ENCODE measurements at regions not wholly inside any gene's neighbourhood (a gene's known extent, or its start where the extent isn't known, plus 50 kb on each side); places are given as distances from the start of the nearest gene placed in this dataset.

DNA sequence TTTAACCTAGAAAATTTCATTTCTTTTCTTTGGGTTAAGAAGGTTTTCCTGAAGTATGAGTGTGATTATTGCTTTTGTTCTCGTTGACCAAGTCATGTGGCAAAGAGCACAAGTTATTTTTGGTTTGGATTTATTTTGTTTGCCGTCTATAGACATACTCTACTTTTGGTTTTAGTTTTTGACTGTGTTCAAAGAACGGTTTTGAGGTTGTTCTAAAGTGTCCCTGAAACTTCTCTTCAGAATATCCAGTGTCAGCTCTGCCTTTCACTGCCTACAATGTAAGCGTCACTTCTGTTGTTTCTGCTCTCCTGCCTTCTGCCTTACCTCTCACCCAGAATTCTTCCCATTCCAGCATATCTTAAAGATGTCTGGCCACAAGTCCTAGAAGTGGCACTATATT is 812.2 kb downstream of the C4orf33 start:
- H3K36me3 Mint-ChIP-seq (ENCODE audit: insufficient read depth, unreplicated experiment), result no peaks in the 10 kb centered on the region
- Histone ChIP-seq H3K4me1 (no peaks in the 10 kb centered on the region), H3K9me3 (no peaks in the 10 kb centered on the region; the same call in 1 of the 2 replicates), H3K4me3 (ENCODE audit: low read depth, low read length) (no peak overlapping the region), H3K27me3 (replicated peaks; ENCODE audit: control insufficient read depth, insufficient read depth, low read length) (no peaks in the 10 kb centered on the region), H3K36me3 (ENCODE audit: control insufficient read depth, insufficient read depth, low read length) (no peaks in the 10 kb centered on the region)
- BruUV-seq (replicated peaks), result no TSS peak
- TF ChIP-seq, protein P1, sequence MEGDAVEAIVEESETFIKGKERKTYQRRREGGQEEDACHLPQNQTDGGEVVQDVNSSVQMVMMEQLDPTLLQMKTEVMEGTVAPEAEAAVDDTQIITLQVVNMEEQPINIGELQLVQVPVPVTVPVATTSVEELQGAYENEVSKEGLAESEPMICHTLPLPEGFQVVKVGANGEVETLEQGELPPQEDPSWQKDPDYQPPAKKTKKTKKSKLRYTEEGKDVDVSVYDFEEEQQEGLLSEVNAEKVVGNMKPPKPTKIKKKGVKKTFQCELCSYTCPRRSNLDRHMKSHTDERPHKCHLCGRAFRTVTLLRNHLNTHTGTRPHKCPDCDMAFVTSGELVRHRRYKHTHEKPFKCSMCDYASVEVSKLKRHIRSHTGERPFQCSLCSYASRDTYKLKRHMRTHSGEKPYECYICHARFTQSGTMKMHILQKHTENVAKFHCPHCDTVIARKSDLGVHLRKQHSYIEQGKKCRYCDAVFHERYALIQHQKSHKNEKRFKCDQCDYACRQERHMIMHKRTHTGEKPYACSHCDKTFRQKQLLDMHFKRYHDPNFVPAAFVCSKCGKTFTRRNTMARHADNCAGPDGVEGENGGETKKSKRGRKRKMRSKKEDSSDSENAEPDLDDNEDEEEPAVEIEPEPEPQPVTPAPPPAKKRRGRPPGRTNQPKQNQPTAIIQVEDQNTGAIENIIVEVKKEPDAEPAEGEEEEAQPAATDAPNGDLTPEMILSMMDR (IDR thresholded peaks at IDR 0.05; ENCODE audit: insufficient read depth in 1 of 2, low read depth in 1 of 2, low read length in 1 of 2, severe bottlenecking in 1 of 2, unreplicated experiment in 1 of 2), result no peak
- no peak for DNase-seq
- no peak overlapping the region for H3K27ac Mint-ChIP-seq (ENCODE audit: unreplicated experiment)
- intact Hi-C loops (cut with micrococcal nuclease; ENCODE audit: unreplicated experiment), result no loop called here
- H3K4me1 Mint-ChIP-seq (ENCODE audit: low read depth, unreplicated experiment), result no peaks in the 10 kb centered on the region
- H3K9me3 Mint-ChIP-seq (ENCODE audit: unreplicated experiment), result no peaks in the 10 kb centered on the region
- no peak overlapping the region for H3K4me3 Mint-ChIP-seq (ENCODE audit: unreplicated experiment)
- no peaks in the 10 kb centered on the region for H3K27me3 Mint-ChIP-seq (ENCODE audit: insufficient read depth, unreplicated experiment)
- CTCF ChIA-PET, result no interaction called here
- POLR2A ChIA-PET, result no interaction called here

DNA sequence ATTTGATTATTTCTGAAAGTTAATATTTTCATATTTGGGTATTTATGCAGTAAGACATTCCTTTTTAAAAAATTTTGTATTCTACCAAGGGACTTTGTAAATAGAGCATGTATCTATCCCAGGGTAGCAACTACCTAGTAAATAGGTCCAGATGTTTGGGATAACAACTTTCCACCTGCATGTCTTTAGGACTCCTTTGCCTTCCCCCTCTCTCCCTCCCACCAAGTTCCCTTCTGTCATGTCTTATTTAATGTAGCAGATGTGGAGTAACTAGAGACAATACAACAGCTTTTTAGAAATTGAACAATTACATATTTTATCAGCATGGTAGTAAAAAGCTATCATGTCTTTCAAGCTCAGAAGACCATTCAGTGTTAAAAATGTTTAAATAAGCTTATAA is 821.0 kb downstream of the C4orf33 start:
- no peak overlapping the region for H3K4me3 Mint-ChIP-seq (ENCODE audit: unreplicated experiment)
- no peaks in the 10 kb centered on the region for H3K4me1 Mint-ChIP-seq (ENCODE audit: low read depth, unreplicated experiment)
- TF ChIP-seq, protein P1 (IDR thresholded peaks at IDR 0.05; ENCODE audit: insufficient read depth in 1 of 2, low read depth in 1 of 2, low read length in 1 of 2, severe bottlenecking in 1 of 2, unreplicated experiment in 1 of 2), result no peak
- no peaks in the 10 kb centered on the region for H3K27me3 Mint-ChIP-seq (ENCODE audit: insufficient read depth, unreplicated experiment)
- H3K36me3 ChIP-seq (ENCODE audit: control insufficient read depth, insufficient read depth, low read length), result no peaks in the 10 kb centered on the region
- intact Hi-C loops (cut with micrococcal nuclease; ENCODE audit: unreplicated experiment), result no loop called here
- H3K36me3 Mint-ChIP-seq (ENCODE audit: insufficient read depth, unreplicated experiment), result no peaks in the 10 kb centered on the region
- H3K9me3 Mint-ChIP-seq (ENCODE audit: unreplicated experiment), result no peaks in the 10 kb centered on the region
- no peaks in the 10 kb centered on the region for H3K4me1 ChIP-seq
- no TSS peak for BruUV-seq (replicated peaks)
- H3K27ac Mint-ChIP-seq (ENCODE audit: unreplicated experiment), result no peak overlapping the region
- no peaks in the 10 kb centered on the region for H3K9me3 ChIP-seq
- ChIA-PET CTCF (no interaction called here), POLR2A (no interaction called here)
- H3K27me3 ChIP-seq (replicated peaks; ENCODE audit: control insufficient read depth, insufficient read depth, low read length), result no peaks in the 10 kb centered on the region
- no peak overlapping the region for H3K4me3 ChIP-seq (ENCODE audit: low read depth, low read length)
- DNase-seq, result no peak

DNA sequence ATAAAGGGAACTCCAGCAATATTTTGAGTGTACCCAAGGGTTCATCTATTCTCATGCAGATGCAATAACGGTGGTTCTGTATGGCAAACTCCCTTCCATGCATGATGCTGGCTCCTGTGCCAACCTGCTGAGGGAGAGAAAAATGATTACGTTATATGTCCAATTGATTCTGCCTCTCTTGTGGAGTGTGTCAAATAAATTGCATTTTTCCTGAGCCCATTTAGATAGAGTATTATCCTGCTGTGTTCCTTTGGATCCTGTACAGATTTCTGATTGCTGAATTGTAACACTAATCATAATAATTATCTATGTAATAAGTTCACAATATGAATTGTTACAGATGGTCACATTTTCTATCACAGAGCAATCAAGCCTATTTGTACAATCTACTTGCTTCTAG is 821.7 kb downstream of the C4orf33 start:
- POLR2A ChIA-PET, result no interaction called here

More for the DNA sequence above, 821.7 kb downstream of the C4orf33 start:
- TF ChIP-seq, protein P1 (IDR thresholded peaks at IDR 0.05; ENCODE audit: insufficient read depth in 1 of 2, low read depth in 1 of 2, low read length in 1 of 2, severe bottlenecking in 1 of 2, unreplicated experiment in 1 of 2), result no peak
- no peak overlapping the region for H3K4me3 ChIP-seq (ENCODE audit: low read depth, low read length)
- H3K36me3 ChIP-seq (ENCODE audit: control insufficient read depth, insufficient read depth, low read length), result no peaks in the 10 kb centered on the region
- H3K27me3 Mint-ChIP-seq (ENCODE audit: insufficient read depth, unreplicated experiment), result no peaks in the 10 kb centered on the region
- CTCF ChIA-PET, result no interaction called here
- no peaks in the 10 kb centered on the region for H3K36me3 Mint-ChIP-seq (ENCODE audit: insufficient read depth, unreplicated experiment)
- no peaks in the 10 kb centered on the region for H3K27me3 ChIP-seq (replicated peaks; ENCODE audit: control insufficient read depth, insufficient read depth, low read length)
- H3K27ac Mint-ChIP-seq (ENCODE audit: unreplicated experiment), result no peak overlapping the region
- H3K9me3 ChIP-seq, result no peaks in the 10 kb centered on the region
- no peaks in the 10 kb centered on the region for H3K4me1 ChIP-seq
- DNase-seq, result no peak
- no TSS peak for BruUV-seq (replicated peaks)
- H3K4me3 Mint-ChIP-seq (ENCODE audit: unreplicated experiment), result no peak overlapping the region
- intact Hi-C loops (cut with micrococcal nuclease; ENCODE audit: unreplicated experiment), result no loop called here
- H3K4me1 Mint-ChIP-seq (ENCODE audit: low read depth, unreplicated experiment), result no peaks in the 10 kb centered on the region
- no peaks in the 10 kb centered on the region for H3K9me3 Mint-ChIP-seq (ENCODE audit: unreplicated experiment)

Measured in Caco-2 (cell line).